ENCODE measurements at regions not wholly inside any gene's neighbourhood (a gene's known extent, or its start where the extent isn't known, plus 50 kb on each side); places are given as distances from the start of the nearest gene placed in this dataset.

DNA sequence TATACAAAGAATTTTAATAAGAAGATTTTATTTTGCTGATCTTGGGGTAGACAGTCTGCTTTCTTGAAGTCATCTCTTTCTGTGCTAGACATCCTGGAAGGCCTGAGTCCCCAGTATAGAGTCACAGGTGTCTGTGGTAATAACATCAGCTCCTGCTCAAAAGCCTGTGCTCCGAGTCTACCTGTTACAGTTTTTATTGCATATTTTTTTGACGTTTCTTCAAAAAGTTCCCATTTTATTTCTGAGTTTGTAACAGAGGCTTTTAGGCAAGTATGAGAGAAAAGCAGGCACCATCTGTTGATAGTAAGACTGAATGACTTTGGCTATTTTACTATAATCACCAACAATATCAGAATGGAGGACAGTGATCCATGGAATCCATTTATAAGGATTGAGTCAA is 58.0 kb upstream of the WDR26 start:
- H3K36me3 Mint-ChIP-seq (ENCODE audit: low read depth), result peaks cover 44% of the 10 kb centered on the region
- Histone ChIP-seq H3K36me3 (ENCODE audit: insufficient read depth) (peaks cover 5% of the 10 kb centered on the region; the same call in 1 of the 2 replicates), H3K4me3 (no peak overlapping the region), H3K4me1 (ENCODE audit: insufficient read depth) (peaks cover 33% of the 10 kb centered on the region), H4K20me1 (replicated peaks; ENCODE audit: insufficient read depth) (no peaks in the 10 kb centered on the region), H3K27me3 (ENCODE audit: insufficient read depth) (no peaks in the 10 kb centered on the region), H3F3A (replicated peaks; ENCODE audit: low read depth) (peaks cover 13% of the 10 kb centered on the region), H3K79me2 (replicated peaks; ENCODE audit: insufficient read depth) (no peaks in the 10 kb centered on the region), H2AFZ (no peak overlapping the region), H3K4me2 (no peak overlapping the region), H3K27ac (ENCODE audit: low read depth) (no peak overlapping the region), H3K9me2 (ENCODE audit: insufficient read depth) (no peaks in the 10 kb centered on the region)
- TF ChIP-seq, protein P1, sequence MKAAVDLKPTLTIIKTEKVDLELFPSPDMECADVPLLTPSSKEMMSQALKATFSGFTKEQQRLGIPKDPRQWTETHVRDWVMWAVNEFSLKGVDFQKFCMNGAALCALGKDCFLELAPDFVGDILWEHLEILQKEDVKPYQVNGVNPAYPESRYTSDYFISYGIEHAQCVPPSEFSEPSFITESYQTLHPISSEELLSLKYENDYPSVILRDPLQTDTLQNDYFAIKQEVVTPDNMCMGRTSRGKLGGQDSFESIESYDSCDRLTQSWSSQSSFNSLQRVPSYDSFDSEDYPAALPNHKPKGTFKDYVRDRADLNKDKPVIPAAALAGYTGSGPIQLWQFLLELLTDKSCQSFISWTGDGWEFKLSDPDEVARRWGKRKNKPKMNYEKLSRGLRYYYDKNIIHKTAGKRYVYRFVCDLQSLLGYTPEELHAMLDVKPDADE (IDR thresholded peaks at IDR 0.05), result no peak
- TF ChIP-seq CREB1 (CRISPR knock-in tag; IDR thresholded peaks at IDR 0.05; ENCODE audit: low read depth), result no peak
- TF ChIP-seq NANOG (IDR thresholded peaks at IDR 0.05; ENCODE audit: borderline replicate concordance), result no peak
- TF ChIP-seq, protein P2, sequence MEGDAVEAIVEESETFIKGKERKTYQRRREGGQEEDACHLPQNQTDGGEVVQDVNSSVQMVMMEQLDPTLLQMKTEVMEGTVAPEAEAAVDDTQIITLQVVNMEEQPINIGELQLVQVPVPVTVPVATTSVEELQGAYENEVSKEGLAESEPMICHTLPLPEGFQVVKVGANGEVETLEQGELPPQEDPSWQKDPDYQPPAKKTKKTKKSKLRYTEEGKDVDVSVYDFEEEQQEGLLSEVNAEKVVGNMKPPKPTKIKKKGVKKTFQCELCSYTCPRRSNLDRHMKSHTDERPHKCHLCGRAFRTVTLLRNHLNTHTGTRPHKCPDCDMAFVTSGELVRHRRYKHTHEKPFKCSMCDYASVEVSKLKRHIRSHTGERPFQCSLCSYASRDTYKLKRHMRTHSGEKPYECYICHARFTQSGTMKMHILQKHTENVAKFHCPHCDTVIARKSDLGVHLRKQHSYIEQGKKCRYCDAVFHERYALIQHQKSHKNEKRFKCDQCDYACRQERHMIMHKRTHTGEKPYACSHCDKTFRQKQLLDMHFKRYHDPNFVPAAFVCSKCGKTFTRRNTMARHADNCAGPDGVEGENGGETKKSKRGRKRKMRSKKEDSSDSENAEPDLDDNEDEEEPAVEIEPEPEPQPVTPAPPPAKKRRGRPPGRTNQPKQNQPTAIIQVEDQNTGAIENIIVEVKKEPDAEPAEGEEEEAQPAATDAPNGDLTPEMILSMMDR (conservative IDR thresholded peaks at IDR 0.05; ENCODE audit: low read depth in 2 of 2), result no peak
- H3K27ac Mint-ChIP-seq, result peak overlapping the region; percentile 14; the same call in 1 of the 2 replicates
- peaks cover 9% of the 10 kb centered on the region for H3K27me3 Mint-ChIP-seq (ENCODE audit: insufficient read depth, low read depth, poor library complexity)
- peaks cover 48% of the 10 kb centered on the region for H3K4me1 Mint-ChIP-seq
- no peak for DNase-seq (ENCODE audit: low spot score)
- no peak for ATAC-seq
- no peak overlapping the region for H3K4me3 Mint-ChIP-seq
- H3K9me3 Mint-ChIP-seq, result peaks cover 48% of the 10 kb centered on the region

DNA sequence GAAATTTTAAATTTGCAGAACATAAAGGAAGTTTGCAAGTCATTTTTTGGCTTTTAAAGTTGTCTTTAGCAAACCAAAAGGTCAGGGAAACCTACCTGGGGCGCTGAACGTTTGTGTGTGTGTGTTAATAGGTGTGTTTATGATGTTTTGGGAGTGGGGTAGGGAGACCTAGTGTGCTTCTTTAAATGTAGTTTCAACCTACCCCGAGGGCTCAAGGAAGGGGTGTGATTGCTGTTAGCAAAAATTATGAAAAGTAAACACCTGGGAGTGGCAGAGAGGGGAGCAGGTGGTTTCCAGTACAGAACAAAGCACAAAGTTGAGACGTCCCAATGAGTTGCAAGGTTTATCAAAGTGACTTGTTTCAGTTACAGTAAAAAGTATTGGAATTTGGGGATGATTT is 58.7 kb upstream of the WDR26 start:
- H3K27me3 ChIP-seq (ENCODE audit: insufficient read depth), result no peaks in the 10 kb centered on the region
- no peaks in the 10 kb centered on the region for H3K9me2 ChIP-seq (ENCODE audit: insufficient read depth)
- H3K27ac ChIP-seq (ENCODE audit: low read depth), result 0 out of 2 replicates have a peak overlapping the region, but pooled peaks have one; percentile 33
- H3K79me2 ChIP-seq (replicated peaks; ENCODE audit: insufficient read depth), result no peaks in the 10 kb centered on the region
- H3K36me3 ChIP-seq (ENCODE audit: insufficient read depth), result peaks cover 5% of the 10 kb centered on the region; the same call in 1 of the 2 replicates
- H3K27ac Mint-ChIP-seq, result peak overlapping the region; percentile 50; the same call in 1 of the 2 replicates
- peaks cover 54% of the 10 kb centered on the region for H3K4me1 Mint-ChIP-seq
- no peak for DNase-seq (ENCODE audit: low spot score)
- ATAC-seq, result no peak
- H3K9me3 Mint-ChIP-seq, result peaks cover 45% of the 10 kb centered on the region
- peaks cover 15% of the 10 kb centered on the region for H3K27me3 Mint-ChIP-seq (ENCODE audit: insufficient read depth, low read depth, poor library complexity)
- H3K36me3 Mint-ChIP-seq (ENCODE audit: low read depth), result peaks cover 44% of the 10 kb centered on the region
- no peaks in the 10 kb centered on the region for H4K20me1 ChIP-seq (replicated peaks; ENCODE audit: insufficient read depth)
- H3K4me3 ChIP-seq, result no peak overlapping the region
- H3K4me3 Mint-ChIP-seq, result no peak overlapping the region; the same call in 2 of the 3 replicates
- no peak for TF ChIP-seq ZNF331 (CRISPR knock-in tag; IDR thresholded peaks at IDR 0.05; ENCODE audit: low read depth)
- TF ChIP-seq JUNB (IDR thresholded peaks at IDR 0.05; ENCODE audit: unreplicated experiment), result no peak
- TF ChIP-seq CREB1 (CRISPR knock-in tag; IDR thresholded peaks at IDR 0.05; ENCODE audit: low read depth), result no peak
- TF ChIP-seq, protein P3, sequence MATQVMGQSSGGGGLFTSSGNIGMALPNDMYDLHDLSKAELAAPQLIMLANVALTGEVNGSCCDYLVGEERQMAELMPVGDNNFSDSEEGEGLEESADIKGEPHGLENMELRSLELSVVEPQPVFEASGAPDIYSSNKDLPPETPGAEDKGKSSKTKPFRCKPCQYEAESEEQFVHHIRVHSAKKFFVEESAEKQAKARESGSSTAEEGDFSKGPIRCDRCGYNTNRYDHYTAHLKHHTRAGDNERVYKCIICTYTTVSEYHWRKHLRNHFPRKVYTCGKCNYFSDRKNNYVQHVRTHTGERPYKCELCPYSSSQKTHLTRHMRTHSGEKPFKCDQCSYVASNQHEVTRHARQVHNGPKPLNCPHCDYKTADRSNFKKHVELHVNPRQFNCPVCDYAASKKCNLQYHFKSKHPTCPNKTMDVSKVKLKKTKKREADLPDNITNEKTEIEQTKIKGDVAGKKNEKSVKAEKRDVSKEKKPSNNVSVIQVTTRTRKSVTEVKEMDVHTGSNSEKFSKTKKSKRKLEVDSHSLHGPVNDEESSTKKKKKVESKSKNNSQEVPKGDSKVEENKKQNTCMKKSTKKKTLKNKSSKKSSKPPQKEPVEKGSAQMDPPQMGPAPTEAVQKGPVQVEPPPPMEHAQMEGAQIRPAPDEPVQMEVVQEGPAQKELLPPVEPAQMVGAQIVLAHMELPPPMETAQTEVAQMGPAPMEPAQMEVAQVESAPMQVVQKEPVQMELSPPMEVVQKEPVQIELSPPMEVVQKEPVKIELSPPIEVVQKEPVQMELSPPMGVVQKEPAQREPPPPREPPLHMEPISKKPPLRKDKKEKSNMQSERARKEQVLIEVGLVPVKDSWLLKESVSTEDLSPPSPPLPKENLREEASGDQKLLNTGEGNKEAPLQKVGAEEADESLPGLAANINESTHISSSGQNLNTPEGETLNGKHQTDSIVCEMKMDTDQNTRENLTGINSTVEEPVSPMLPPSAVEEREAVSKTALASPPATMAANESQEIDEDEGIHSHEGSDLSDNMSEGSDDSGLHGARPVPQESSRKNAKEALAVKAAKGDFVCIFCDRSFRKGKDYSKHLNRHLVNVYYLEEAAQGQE (IDR thresholded peaks at IDR 0.05; ENCODE audit: unreplicated experiment), result no peak
- peaks cover 35% of the 10 kb centered on the region for H3K4me1 ChIP-seq (ENCODE audit: insufficient read depth)
- peaks cover 17% of the 10 kb centered on the region for H3F3A ChIP-seq (replicated peaks; ENCODE audit: low read depth)
- H2AFZ ChIP-seq, result peak overlapping the region; percentile 7; the same call in 1 of the 2 replicates
- no peak overlapping the region for H3K4me2 ChIP-seq
